ENCODE measurements at regions not wholly inside any gene's neighbourhood (a gene's known extent, or its start where the extent isn't known, plus 50 kb on each side); places are given as distances from the start of the nearest gene placed in this dataset.

- TF ChIP-seq ZNF274 (IDR thresholded peaks at IDR 0.05; ENCODE audit: low read depth, low read length) (no peak), ZBTB33 (IDR thresholded peaks at IDR 0.05; ENCODE audit: extremely low read depth, insufficient replicate concordance, low read length) (no peak), JUND (IDR thresholded peaks at IDR 0.05) (no peak)
Observed at GRCh38 chr20:62570403-62570802, 71.9 kb upstream of the SLCO4A1 start (continued).

GRCh38 chr20:62570897-62571668, 71.2 kb upstream of the SLCO4A1 start:
- H3K36me3 ChIP-seq (ENCODE audit: control insufficient read depth in 1 of 2, insufficient read depth in 2 of 2, low read length in 2 of 2): no peaks in the 10 kb centered on the region
- H3K27me3 ChIP-seq (ENCODE audit: insufficient read depth, low read length): peaks cover 8% of the 10 kb centered on the region; the same call in 1 of the 2 replicates
- H4K20me1 ChIP-seq (ENCODE audit: insufficient read depth): no peaks in the 10 kb centered on the region
- ATAC-seq (0 out of 2 replicates have a peak, but pooled peaks have one; percentile 6), DNase-seq (ENCODE audit: low read depth, low spot score) (no peak)
- ChIA-PET POLR2A (no interaction called here), CTCF (no interaction called here), RAD21 (ENCODE audit: low non-redundant PET in 1 of 2, low total read pairs in 2 of 2, uncharacterized antibody in 2 of 2, unreplicated experiment in 2 of 2) (interaction anchor here in 1 of 2 experiments (0.6 kb wide), 1 partner anchor 224 kb away, joined by 3 read pairs; no protein-coding TSS in a partner anchor)
- no peaks in the 10 kb centered on the region; a peak in 1 of 4 replicates for H3K9me3 ChIP-seq (ENCODE audit: control insufficient read depth in 1 of 2, insufficient read depth in 1 of 2, low read depth in 1 of 2, low read length in 2 of 2)
- no peak overlapping the region for H3K9ac ChIP-seq (ENCODE audit: low read length)
- BruUV-seq (replicated peaks): no TSS peak
- no peaks in the 10 kb centered on the region for H3K9me2 ChIP-seq (ENCODE audit: insufficient read depth)
- H3K4me2 ChIP-seq (ENCODE audit: low read length): no peak overlapping the region
- intact Hi-C loops (cut with micrococcal nuclease): no loop called here
- no peak for TF ChIP-seq ZNF274 (IDR thresholded peaks at IDR 0.05; ENCODE audit: low read depth, low read length)
- no peak for TF ChIP-seq ZFX (IDR thresholded peaks at IDR 0.05)
- TF ChIP-seq FOSL1 (IDR thresholded peaks at IDR 0.05; ENCODE audit: low read depth): no peak
- no peak for TF ChIP-seq CTCF (IDR thresholded peaks at IDR 0.05 in 2 of 3, conservative IDR thresholded peaks at IDR 0.05 in 1 of 3; ENCODE audit: borderline replicate concordance in 1 of 3, insufficient read depth in 1 of 3, low read depth in 2 of 3, low read length in 2 of 3)
- TF ChIP-seq YY1 (IDR thresholded peaks at IDR 0.05; ENCODE audit: extremely low read depth, insufficient replicate concordance, low read depth, low read length): no peak
- no peak for TF ChIP-seq SRF (IDR thresholded peaks at IDR 0.05; ENCODE audit: low read depth)
- no peak for TF ChIP-seq POLR2A (IDR thresholded peaks at IDR 0.05; ENCODE audit: borderline replicate concordance, extremely low read depth, insufficient read depth, insufficient read length)
- TF ChIP-seq POLR2AphosphoS5 (IDR thresholded peaks at IDR 0.05; ENCODE audit: low read depth, low read length): no peak
- TF ChIP-seq EZH2phosphoT487 (IDR thresholded peaks at IDR 0.05; ENCODE audit: borderline replicate concordance): no peak
- H3K27ac ChIP-seq (ENCODE audit: low read depth, low read length): no peak overlapping the region
- H3K4me3 ChIP-seq (replicated peaks in 1 of 2; ENCODE audit: low read depth in 1 of 2, low read length in 2 of 2): no peak overlapping the region
- no peaks in the 10 kb centered on the region for H3K79me2 ChIP-seq (ENCODE audit: insufficient read depth, low read length)
- no peak overlapping the region for H2AFZ ChIP-seq (ENCODE audit: low read depth, low read length, poor library complexity, severe bottlenecking)
- H3K4me1 ChIP-seq (ENCODE audit: control insufficient read depth in 1 of 2, insufficient read depth in 2 of 2, low read length in 2 of 2): peaks cover 3 to 5% of the 10 kb centered on the region in 2 experiments; a peak in 2 of 4 replicates
